ENCODE measurements at regions not wholly inside any gene's neighbourhood (a gene's known extent, or its start where the extent isn't known, plus 50 kb on each side); places are given as distances from the start of the nearest gene placed in this dataset.

DNA sequence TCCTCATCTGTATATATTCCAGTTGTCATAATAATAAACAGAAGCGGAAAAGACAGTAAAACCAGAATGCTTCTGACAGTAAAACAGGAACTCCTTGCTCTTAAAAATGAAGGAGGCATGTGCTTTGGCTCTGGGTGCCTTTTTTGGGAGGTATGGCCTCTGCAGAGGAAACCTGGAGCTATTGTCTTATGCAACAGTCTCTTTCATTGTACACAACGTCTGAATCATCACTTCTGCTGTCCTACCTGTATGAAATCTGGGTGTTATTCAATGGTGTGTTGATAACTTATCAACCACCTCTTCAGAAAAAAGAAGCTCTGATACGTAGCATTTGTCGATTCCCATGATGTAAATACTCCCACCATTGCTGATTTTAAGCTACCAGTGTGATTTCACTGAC lies 64.8 kb downstream of the CDCA7 start:
- FAIRE-seq (no peak), DNase-seq (no peak)
- no peaks in the 10 kb centered on the region for H3K9me3 ChIP-seq (ENCODE audit: control insufficient read depth in 2 of 2, insufficient read depth in 1 of 2, low read depth in 1 of 2, low read length in 1 of 2)
- no peak overlapping the region for H3K4me3 ChIP-seq (ENCODE audit: low read depth in 1 of 3, low read length in 3 of 3)
- WGBS, 3 donors: 40 to 47% (median 41%) methylated on average over 4 of the region's 4 CpGs
- no peak overlapping the region for H3K27ac ChIP-seq (ENCODE audit: low read depth in 1 of 3, low read length in 2 of 3)
- H3K36me3 ChIP-seq (ENCODE audit: control insufficient read depth in 3 of 3, insufficient read depth in 2 of 3, low read depth in 1 of 3, low read length in 3 of 3): no peaks in the 10 kb centered on the region
- H3K27me3 ChIP-seq (ENCODE audit: control insufficient read depth in 3 of 3, insufficient read depth in 3 of 3, low read length in 3 of 3): peaks cover 0 to 3% (median 0%) of the 10 kb centered on the region in 3 donors
- no peaks in the 10 kb centered on the region for H3K4me1 ChIP-seq (ENCODE audit: control insufficient read depth in 3 of 3, insufficient read depth in 2 of 3, low read depth in 1 of 3, low read length in 2 of 3)

DNA sequence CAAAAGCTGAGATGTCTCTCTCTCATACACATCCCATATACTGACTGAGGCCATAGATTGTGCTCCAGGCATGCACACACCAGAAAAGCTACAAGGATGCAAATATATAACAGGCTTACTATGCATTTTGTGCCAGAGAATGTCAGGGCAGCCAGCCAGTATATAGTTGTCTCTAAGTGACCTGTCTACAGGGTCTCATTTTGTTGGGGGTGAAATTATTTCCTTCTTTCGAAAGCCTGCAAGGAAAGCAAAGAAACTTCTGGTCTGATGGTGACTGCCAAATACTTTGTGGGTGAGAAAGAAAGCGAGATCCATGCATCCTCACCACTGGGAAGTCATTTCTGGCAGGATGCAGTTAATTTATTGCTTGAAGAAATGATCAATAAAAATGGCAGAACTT lies 70.2 kb downstream of the CDCA7 start:
- no peak for DNase-seq
- FAIRE-seq: no peak
- H3K4me3 ChIP-seq (ENCODE audit: low read depth in 1 of 3, low read length in 3 of 3): no peak overlapping the region
- no peaks in the 10 kb centered on the region for H3K36me3 ChIP-seq (ENCODE audit: control insufficient read depth in 3 of 3, insufficient read depth in 2 of 3, low read depth in 1 of 3, low read length in 3 of 3)
- 74 to 90% (median 76%) methylated on average over 2 of the region's 2 CpGs for WGBS, 3 donors
- H3K27me3 ChIP-seq (ENCODE audit: control insufficient read depth in 3 of 3, insufficient read depth in 3 of 3, low read length in 3 of 3): peaks cover 0 to 3% (median 0%) of the 10 kb centered on the region in 3 donors
- peaks cover 0 to 2% of the 10 kb centered on the region in 2 donors for H3K9me3 ChIP-seq (ENCODE audit: control insufficient read depth in 2 of 2, insufficient read depth in 1 of 2, low read depth in 1 of 2, low read length in 1 of 2)
- no peaks in the 10 kb centered on the region for H3K4me1 ChIP-seq (ENCODE audit: control insufficient read depth in 3 of 3, insufficient read depth in 2 of 3, low read depth in 1 of 3, low read length in 2 of 3)
- no peak overlapping the region for H3K27ac ChIP-seq (ENCODE audit: low read depth in 1 of 3, low read length in 2 of 3)

GRCh38 chr2:173427887-173428668 lies 73.4 kb downstream of the CDCA7 start:
- no peak overlapping the region for H3K4me3 ChIP-seq (ENCODE audit: low read depth in 1 of 3, low read length in 3 of 3)
- H3K9me3 ChIP-seq (ENCODE audit: control insufficient read depth in 2 of 2, insufficient read depth in 1 of 2, low read depth in 1 of 2, low read length in 1 of 2): peaks cover 0 to 2% of the 10 kb centered on the region in 2 donors
- 71 to 73% (median 71%) methylated on average over 6 of the region's 6 CpGs for WGBS, 3 donors
- H3K4me1 ChIP-seq (ENCODE audit: control insufficient read depth in 3 of 3, insufficient read depth in 2 of 3, low read depth in 1 of 3, low read length in 2 of 3): no peaks in the 10 kb centered on the region
- no peak overlapping the region for H3K27ac ChIP-seq (ENCODE audit: low read depth in 1 of 3, low read length in 2 of 3)
- FAIRE-seq: no peak
- no peaks in the 10 kb centered on the region for H3K36me3 ChIP-seq (ENCODE audit: control insufficient read depth in 3 of 3, insufficient read depth in 2 of 3, low read depth in 1 of 3, low read length in 3 of 3)
- H3K27me3 ChIP-seq (ENCODE audit: control insufficient read depth in 3 of 3, insufficient read depth in 3 of 3, low read length in 3 of 3): peaks cover 0 to 2% (median 0%) of the 10 kb centered on the region in 3 donors
- peak; percentile 16 for DNase-seq

- DNase-seq: no peak
- peaks cover 0 to 2% (median 0%) of the 10 kb centered on the region in 3 donors for H3K27me3 ChIP-seq (ENCODE audit: control insufficient read depth in 3 of 3, insufficient read depth in 3 of 3, low read length in 3 of 3)
- no peak overlapping the region for H3K4me3 ChIP-seq (ENCODE audit: low read depth in 1 of 3, low read length in 3 of 3)
- H3K9me3 ChIP-seq (ENCODE audit: control insufficient read depth in 2 of 2, insufficient read depth in 1 of 2, low read depth in 1 of 2, low read length in 1 of 2): peaks cover 0 to 2% of the 10 kb centered on the region in 2 donors
- H3K36me3 ChIP-seq (ENCODE audit: control insufficient read depth in 3 of 3, insufficient read depth in 2 of 3, low read depth in 1 of 3, low read length in 3 of 3): no peaks in the 10 kb centered on the region
- H3K4me1 ChIP-seq (ENCODE audit: control insufficient read depth in 3 of 3, insufficient read depth in 2 of 3, low read depth in 1 of 3, low read length in 2 of 3): no peaks in the 10 kb centered on the region
- no peak for FAIRE-seq
- no peak overlapping the region for H3K27ac ChIP-seq (ENCODE audit: low read depth in 1 of 3, low read length in 2 of 3)
- WGBS, 3 donors: 58 to 75% (median 74%) methylated on average over 5 of the region's 5 CpGs
These were observed 76.5 kb downstream of the CDCA7 start for GRCh38 chr2:173431191-173431590.

DNA sequence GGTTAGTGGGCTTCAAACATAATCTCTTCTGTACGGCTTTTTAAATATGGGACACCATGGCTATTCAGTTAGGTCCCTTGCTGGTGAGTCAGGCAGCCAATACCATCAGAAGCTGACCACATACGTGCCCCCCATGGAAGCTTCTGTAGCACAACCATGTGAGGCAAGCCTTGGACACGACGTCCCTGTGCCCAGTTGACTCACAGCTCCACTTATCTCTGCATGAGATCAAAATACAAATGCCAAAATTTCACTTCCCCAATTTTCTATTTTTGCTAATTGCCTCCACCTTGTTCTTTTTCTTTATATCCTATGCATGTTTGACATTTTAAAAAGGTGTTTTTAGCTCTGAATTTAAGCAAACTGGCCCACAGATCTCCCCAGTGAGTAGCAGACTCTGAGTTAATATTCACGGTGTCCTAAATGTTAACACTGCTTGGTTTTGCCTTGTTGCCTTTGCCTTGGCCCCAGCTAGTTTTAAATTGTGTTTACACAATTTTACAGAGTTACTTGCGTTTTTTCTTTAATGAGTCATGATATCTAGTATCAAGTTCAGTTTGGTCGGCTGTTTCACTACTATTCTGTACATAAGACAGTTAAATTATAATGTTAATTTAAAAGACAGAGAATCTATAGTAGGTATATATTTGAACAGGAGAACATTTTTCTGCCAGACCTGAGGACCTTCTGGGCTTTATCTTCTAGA lies 77.5 kb downstream of the CDCA7 start:
- DNase-seq (no peak), FAIRE-seq (no peak)
- H3K4me1 ChIP-seq (ENCODE audit: control insufficient read depth in 3 of 3, insufficient read depth in 2 of 3, low read depth in 1 of 3, low read length in 2 of 3): no peaks in the 10 kb centered on the region
- H3K27me3 ChIP-seq (ENCODE audit: control insufficient read depth in 3 of 3, insufficient read depth in 3 of 3, low read length in 3 of 3): peaks cover 0 to 2% (median 0%) of the 10 kb centered on the region in 3 donors
- no peaks in the 10 kb centered on the region for H3K9me3 ChIP-seq (ENCODE audit: control insufficient read depth in 2 of 2, insufficient read depth in 1 of 2, low read depth in 1 of 2, low read length in 1 of 2)
- H3K4me3 ChIP-seq (ENCODE audit: low read depth in 1 of 3, low read length in 3 of 3): no peak overlapping the region
- no peaks in the 10 kb centered on the region for H3K36me3 ChIP-seq (ENCODE audit: control insufficient read depth in 3 of 3, insufficient read depth in 2 of 3, low read depth in 1 of 3, low read length in 3 of 3)
- no peak overlapping the region for H3K27ac ChIP-seq (ENCODE audit: low read depth in 1 of 3, low read length in 2 of 3)
- WGBS, 3 donors: 49 to 57% (median 55%) methylated on average over 7 of the region's 7 CpGs

GRCh38 chr2:173434762-173435569 lies 80.3 kb downstream of the CDCA7 start:
- 83 to 93% (median 86%) methylated on average over 5 of the region's 5 CpGs for WGBS, 3 donors
- no peaks in the 10 kb centered on the region for H3K4me1 ChIP-seq (ENCODE audit: control insufficient read depth in 3 of 3, insufficient read depth in 2 of 3, low read depth in 1 of 3, low read length in 2 of 3)
- H3K27ac ChIP-seq (ENCODE audit: low read depth in 1 of 3, low read length in 2 of 3): no peak overlapping the region
- H3K9me3 ChIP-seq (ENCODE audit: control insufficient read depth in 2 of 2, insufficient read depth in 1 of 2, low read depth in 1 of 2, low read length in 1 of 2): no peaks in the 10 kb centered on the region
- DNase-seq: no peak
- no peak for FAIRE-seq
- no peaks in the 10 kb centered on the region for H3K36me3 ChIP-seq (ENCODE audit: control insufficient read depth in 3 of 3, insufficient read depth in 2 of 3, low read depth in 1 of 3, low read length in 3 of 3)
- peaks cover 0 to 2% (median 0%) of the 10 kb centered on the region in 3 donors for H3K27me3 ChIP-seq (ENCODE audit: control insufficient read depth in 3 of 3, insufficient read depth in 3 of 3, low read length in 3 of 3)
- no peak overlapping the region for H3K4me3 ChIP-seq (ENCODE audit: low read depth in 1 of 3, low read length in 3 of 3)

- FAIRE-seq (no peak), DNase-seq (no peak)
- no peaks in the 10 kb centered on the region for H3K36me3 ChIP-seq (ENCODE audit: control insufficient read depth in 3 of 3, insufficient read depth in 2 of 3, low read depth in 1 of 3, low read length in 3 of 3)
- peaks cover 0 to 2% (median 0%) of the 10 kb centered on the region in 3 donors for H3K27me3 ChIP-seq (ENCODE audit: control insufficient read depth in 3 of 3, insufficient read depth in 3 of 3, low read length in 3 of 3)
- H3K4me3 ChIP-seq (ENCODE audit: low read depth in 1 of 3, low read length in 3 of 3): no peak overlapping the region
- 79 to 86% (median 84%) methylated on average over 2 of the region's 2 CpGs for WGBS, 3 donors
- H3K4me1 ChIP-seq (ENCODE audit: control insufficient read depth in 3 of 3, insufficient read depth in 2 of 3, low read depth in 1 of 3, low read length in 2 of 3): no peaks in the 10 kb centered on the region
- H3K9me3 ChIP-seq (ENCODE audit: control insufficient read depth in 2 of 2, insufficient read depth in 1 of 2, low read depth in 1 of 2, low read length in 1 of 2): no peaks in the 10 kb centered on the region
- no peak overlapping the region for H3K27ac ChIP-seq (ENCODE audit: low read depth in 1 of 3, low read length in 2 of 3)
These were observed 80.9 kb downstream of the CDCA7 start for GRCh38 chr2:173435574-173435973.

DNA sequence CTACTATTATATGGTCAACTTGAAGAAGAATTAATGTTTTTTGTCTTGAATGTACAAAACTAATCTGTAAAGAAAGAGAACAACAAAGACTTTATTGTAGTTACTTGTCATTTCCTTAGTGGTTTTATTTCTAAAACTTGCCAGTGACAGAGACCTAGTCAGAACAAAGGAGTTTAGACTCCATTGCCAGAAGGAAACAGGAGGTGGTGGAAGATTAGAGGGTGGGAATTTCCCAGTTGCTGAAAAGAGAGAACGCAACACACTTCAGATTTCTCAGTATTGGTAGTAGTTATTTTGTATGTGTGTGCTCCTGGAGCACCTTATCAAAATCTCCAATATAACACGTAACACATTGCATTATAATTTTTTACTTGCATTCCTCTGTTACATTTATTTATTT lies 81.4 kb downstream of the CDCA7 start:
- H3K27me3 ChIP-seq (ENCODE audit: control insufficient read depth in 3 of 3, insufficient read depth in 3 of 3, low read length in 3 of 3): peaks cover 0 to 2% (median 0%) of the 10 kb centered on the region in 3 donors
- no peaks in the 10 kb centered on the region for H3K36me3 ChIP-seq (ENCODE audit: control insufficient read depth in 3 of 3, insufficient read depth in 2 of 3, low read depth in 1 of 3, low read length in 3 of 3)
- DNase-seq (no peak), FAIRE-seq (no peak)
- no peak overlapping the region for H3K27ac ChIP-seq (ENCODE audit: low read depth in 1 of 3, low read length in 2 of 3)
- no peaks in the 10 kb centered on the region for H3K4me1 ChIP-seq (ENCODE audit: control insufficient read depth in 3 of 3, insufficient read depth in 2 of 3, low read depth in 1 of 3, low read length in 2 of 3)
- H3K4me3 ChIP-seq (ENCODE audit: low read depth in 1 of 3, low read length in 3 of 3): no peak overlapping the region
- no peaks in the 10 kb centered on the region for H3K9me3 ChIP-seq (ENCODE audit: control insufficient read depth in 2 of 2, insufficient read depth in 1 of 2, low read depth in 1 of 2, low read length in 1 of 2)
- 70 to 88% (median 76%) methylated on average over 2 of the region's 2 CpGs for WGBS, 3 donors

All from small intestine (tissue), 7 donors.